Activated CD4-positive, alpha-beta T cell treated with anti-CD3 and anti-CD28 coated beads, Interleukin-2, amount 50 U/mL, for 1 hour (primary cell): ENCODE measurements at regions not wholly inside any gene's neighbourhood (a gene's known extent, or its start where the extent isn't known, plus 50 kb on each side); places are given as distances from the start of the nearest gene placed in this dataset.

Experiments
- DNase-seq: peaks from one replicate; pipeline ENCODE4 v3.0.0-alpha.2; 2020

DNA sequence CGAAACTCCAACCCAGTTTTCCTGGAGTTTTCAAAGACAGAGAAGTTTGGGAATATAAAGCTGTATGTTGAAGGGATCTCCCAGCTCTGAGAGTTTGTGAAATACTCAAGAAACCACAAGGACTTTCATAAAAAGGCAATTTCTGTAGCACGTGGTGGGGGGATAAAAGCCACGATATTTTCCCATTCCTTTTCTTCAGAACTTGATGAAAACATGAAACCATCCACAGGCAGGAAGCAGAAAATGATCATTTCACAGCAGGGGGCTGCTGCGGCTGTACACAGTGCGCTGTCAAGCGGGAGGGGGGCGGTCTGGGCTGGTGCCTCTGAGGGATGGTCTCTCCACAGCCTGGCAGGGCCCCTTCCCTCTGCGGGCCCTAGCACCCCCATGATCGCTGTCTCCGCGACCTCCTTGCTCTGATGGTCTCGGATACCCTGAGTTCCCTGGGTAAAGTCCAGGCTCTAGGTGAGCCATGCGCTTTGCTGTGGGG is 423.2 kb downstream of the MN1 start:
- DNase-seq = no peak

DNA sequence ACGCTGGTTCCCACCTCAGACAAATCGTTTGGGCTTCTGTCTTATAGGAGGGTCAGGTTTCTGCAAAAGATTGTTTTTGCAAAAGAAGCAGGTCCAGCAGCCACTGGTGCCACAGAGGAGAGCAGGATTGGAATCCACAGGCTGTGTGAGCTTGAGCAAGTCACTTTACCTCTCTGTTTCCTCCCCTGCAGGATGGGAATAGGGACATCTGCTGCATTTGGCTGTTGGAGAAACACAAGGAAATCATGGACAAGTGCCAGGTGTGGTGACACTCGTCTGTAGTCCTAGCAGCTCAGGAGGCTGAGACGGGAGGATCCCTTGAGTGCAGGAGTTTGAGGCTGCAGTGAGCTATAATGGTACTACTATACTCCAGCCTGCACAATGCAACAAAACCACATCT is 422.6 kb downstream of the MN1 start:
- DNase-seq = no peak

DNA sequence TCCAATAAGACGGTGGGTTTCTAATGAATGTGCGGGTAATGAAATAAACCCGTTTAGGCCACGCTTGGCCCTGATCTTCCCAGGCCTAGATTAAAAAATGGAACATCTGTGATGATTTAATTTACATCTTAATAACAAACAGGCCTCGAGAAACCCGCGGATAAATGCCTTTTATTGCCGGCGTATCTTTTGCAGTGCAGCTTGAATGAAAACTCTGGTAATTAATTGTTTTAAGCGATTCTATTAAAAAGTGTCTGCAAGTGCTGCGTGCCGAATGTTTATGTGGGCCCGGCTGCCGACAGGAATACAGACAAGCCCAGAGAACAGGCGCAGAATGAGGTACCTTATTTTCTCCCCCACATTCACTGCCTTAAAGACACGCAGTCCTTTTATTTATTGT is 420.7 kb downstream of the MN1 start:
- no peak for DNase-seq

DNA sequence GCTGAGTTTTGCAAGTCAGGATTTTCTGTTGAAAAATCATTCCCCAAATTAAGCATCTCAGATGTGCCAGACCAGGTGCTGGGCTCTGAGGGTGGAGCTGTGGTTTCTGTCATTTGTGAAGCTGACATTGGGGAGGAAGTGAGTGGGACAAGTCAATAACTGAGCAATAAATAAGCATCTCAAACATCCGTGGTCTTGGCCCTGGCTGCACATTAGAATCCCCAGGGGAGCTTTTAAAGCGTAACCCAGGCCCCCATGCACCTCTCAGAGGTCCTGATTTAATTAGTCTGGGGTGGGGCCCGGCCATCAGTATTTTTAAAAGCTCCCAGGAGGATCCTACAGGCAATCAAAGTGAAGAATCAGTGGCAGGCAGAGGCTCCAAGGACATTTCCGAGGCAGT is 420.0 kb downstream of the MN1 start:
- DNase-seq = no peak

DNA sequence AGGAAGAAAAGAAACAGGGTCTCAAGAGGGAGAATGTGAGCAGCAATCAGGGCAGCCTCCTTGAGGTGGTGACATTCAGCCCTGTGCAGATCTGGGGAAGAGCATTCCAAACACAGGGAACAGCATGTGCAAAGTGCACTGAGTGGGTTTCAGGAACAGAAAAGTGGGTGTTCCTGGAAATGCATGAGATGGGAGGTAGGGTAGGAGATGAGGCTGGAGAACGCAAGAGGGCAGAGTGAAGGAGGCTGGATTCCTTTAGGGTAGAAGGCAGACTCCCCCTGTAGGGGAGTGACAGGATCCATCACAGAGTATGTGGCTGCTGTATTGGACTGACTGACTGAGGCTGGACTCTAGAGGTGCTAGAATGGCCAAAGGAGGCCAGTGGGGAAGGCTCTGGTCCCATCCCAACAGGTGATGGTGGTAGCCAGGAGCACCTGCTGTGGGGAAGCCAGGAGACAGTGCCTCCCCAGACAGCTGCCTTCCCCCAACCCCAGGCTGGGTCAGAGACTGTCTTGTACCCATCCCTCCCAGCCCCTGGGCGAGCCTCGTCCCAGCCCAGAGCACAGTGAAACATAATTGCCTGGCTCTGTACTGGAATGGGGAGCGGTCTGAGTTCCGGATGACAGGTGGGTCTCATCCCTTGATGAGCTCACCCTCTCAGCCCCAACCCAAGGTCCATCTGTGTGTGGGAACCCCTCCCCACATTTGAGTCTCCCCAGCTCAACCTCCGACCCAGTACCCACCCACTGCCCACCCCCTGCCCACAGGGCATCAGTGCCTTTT is 419.4 kb downstream of the MN1 start:
- DNase-seq = no peak

DNA sequence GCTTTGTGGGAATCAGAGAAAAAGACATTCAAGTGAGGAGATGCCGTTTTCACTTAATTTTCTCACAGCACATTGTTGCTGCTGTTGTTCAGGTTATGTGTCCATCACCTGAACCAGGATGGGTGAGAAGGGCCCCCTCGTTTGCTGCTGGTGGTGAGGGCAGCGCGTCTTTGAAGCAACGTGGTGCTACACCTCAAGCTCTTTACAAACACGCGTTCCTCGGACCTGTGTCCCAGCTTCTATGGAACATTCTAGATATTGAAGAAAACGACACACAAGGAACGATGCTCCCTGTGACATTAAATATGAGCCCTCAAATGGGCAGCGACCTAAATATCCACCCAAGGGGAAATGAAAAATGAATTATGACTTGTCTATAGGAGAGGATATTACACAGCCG is 418.6 kb downstream of the MN1 start:
- no peak for DNase-seq

DNA sequence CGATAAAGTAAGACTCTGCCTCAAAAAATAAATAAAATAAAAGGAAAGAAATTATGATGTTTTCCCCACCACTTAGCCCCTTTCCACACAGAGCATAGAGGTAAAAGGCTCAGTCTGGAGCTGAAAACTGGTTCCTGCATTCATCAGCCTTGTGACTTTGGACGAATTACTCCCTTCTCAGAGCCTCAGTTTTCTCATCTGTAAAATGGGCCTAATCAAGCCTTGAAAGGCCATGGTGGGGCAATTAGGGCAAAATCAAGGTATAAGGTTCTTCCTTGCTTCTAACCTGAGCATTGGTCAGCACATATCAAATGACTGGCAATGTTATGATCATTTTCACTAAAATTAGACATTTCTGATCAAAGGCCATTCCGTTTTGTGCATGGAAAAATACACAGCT is 417.7 kb downstream of the MN1 start:
- no peak for DNase-seq

DNA sequence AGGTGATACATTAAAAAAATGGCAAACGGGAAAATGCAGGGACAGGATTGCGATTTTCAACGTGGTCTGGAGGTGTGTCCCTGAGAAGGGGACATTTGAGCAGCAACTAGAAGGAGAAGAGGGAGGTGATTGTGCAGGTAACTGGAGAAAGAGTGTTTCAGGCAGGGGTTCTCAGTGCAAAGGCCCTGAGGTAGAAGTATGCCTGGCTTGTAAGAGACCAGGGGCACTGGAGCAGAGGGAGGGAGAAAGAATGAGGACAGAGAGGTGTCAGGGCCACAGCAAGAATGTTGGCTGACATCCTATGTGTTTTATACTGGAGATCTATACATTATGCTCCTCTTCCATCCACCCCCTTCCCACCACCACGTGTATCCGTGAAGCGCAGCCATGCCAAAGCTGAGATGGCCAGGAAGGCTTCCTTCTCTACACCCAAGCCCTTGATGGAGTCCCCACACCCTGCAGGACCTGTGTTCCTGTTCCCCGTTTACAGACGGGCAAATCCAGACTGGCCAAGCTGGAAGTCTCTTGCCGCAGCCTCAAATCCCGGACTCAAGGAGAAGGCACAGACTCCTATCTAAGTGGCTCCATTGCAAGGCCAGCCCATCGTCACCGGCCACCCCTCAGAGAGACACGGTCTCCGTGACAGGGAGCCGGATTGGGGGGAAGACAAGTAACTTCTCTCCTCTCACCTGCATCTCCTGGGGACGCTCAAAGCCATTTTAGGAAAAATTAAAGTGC is 416.1 kb downstream of the MN1 start:
- no peak for DNase-seq

DNA sequence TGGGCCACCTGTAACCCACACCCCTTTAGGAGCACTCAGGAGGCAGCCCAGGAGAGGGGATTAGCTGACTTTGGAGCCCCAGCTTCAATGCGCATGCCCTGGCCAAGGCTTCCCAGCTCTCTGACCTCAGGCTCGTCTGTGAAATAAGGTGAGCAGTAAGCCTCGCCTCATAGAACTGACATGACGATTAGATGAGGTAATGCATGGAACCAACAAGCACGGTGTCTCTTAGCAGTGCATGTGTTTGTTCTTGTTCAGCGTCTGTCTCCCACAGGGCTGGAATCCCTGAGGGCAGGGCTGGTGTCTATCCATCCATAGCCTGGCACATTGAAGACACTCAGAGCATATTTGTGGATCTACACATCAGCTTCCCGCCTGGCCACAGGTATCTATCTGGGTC is 415.4 kb downstream of the MN1 start:
- DNase-seq = no peak

DNA sequence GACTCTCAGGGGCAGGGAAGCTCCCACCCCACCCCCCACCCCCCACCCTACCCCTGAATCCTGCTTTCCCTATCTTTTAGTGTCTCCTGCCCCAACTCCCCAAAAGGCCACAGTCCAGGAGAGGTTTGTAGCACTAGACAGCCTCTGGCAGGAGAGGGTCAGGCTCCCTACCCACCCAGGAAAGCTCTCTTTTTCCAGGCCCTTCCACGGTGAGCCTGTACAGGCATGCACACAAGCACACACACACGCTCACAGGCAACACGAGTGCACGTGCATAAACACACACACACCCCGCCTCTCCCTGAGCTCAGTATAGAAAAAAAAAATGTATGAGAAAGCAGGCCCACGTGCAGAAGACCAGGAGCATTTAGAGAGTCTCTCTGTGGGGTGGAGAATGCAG is 414.0 kb downstream of the MN1 start:
- no peak for DNase-seq

DNA sequence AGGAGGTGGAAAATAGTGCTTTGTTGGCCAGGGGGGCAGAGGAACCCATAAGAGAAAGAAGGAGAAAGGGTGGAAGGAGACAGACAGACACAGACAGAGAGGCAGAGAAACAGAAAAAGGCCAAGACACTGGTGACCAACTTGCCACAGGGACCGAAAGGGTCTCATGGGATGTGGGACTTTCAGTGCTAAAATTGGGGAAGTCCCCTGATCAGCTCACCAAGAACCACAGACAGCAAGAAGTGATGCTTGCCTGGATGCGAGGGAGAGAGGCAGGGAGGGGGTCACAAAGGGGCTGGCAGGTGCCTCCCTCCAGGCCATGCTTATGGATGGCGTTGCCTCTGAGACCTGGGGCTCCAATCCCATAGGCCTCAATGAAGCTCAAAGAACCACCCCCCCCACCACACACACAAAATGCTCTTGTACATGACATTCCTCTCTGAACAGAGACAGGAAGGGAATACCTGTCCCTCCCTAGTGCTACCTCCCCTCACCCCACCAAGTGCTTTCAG is 413.4 kb downstream of the MN1 start:
- no peak for DNase-seq

DNA sequence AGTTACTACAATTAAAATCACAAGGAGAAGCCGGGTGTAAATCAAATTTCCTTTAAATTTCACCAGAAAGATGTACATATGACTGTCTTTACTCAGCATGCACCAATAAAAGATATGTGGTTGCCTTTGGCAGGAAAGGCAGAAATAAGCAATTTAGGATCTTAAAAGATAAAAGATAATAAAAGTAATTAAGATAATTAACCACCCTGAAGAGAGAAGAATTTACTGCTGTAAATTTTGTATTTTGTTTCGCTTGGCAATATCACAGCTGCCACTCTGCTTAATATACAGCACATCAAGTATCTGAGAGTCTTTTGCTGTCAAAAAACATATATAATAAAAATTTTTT is 411.9 kb downstream of the MN1 start:
- no peak for DNase-seq

DNA sequence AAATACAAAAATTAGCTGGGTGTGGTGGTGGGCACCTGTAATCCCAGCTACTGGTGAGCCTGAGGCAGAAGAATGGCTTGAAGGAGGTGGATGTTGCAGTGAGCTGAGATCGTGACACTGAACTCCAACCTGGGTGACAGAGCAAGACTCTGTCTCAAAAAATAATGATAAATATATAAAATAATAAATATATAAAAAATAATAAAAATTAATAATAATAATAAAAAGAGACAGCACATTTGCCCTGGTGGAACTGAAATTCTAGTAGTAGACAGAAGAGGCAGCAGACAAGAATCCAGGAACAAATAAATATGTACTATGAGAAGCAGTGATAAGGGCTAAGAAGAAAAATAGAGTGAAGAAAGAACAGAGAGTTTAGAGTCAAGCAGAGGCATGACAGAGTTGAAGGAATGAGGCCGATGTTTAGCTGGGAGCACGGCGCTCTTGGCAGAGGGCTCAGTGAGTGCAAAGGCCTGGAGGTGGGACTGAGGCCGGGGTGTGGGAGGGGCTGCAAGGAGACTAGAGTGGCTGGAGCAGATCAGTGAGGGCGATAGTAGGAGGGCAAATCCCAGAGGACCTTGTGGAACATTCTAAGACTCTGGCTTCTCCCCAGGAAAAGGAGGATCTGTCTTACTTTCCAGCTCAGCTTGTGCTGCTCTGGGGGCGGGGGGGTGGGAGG is 410.3 kb downstream of the MN1 start:
- no peak for DNase-seq

DNA sequence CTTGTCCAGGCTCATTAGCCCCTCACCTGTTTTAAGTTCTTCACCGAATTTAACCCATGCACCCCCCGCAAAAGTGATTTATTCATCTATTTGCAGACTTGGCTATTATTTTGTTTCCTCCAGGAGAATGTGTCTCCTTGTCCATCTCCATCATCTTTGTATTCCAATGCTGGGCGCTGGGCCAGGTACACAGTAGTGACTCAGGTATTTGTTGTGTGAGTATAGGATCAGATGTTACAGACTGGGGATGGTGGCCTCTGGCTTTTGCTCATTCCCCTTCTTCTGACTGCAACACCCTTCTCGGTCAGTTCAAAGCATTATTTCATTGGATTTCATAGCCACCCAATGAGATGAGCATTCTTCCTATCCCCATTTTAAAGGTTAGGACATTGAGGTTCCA is 408.2 kb downstream of the MN1 start:
- DNase-seq = no peak

DNA sequence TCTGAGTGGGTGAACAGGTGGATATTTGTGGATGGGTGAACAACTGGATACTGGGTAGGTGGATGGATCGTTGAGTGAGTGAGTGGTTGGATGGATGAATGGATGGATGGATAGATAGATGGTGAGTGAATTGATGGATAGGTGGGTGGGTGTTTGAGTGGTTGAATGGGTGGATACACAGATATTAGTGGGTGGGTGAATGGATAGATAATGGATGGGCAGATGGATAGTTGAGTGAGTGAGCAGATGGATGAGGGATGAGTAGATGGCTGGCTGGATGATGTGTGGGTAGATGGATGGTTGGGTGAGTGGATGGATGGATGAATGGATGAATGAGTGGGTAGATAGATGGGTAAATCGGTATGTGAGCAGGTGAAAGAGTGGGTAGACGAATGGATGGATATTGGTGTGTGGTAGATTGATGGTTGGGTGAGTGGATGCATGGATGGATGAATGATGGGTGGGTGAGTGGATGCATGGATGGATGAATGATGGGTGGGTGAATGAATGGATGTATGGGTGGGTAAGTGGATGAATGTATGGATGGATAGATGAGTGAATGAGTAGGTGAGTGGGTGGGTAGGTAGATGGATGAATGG is 406.7 kb downstream of the MN1 start:
- DNase-seq = no peak

DNA sequence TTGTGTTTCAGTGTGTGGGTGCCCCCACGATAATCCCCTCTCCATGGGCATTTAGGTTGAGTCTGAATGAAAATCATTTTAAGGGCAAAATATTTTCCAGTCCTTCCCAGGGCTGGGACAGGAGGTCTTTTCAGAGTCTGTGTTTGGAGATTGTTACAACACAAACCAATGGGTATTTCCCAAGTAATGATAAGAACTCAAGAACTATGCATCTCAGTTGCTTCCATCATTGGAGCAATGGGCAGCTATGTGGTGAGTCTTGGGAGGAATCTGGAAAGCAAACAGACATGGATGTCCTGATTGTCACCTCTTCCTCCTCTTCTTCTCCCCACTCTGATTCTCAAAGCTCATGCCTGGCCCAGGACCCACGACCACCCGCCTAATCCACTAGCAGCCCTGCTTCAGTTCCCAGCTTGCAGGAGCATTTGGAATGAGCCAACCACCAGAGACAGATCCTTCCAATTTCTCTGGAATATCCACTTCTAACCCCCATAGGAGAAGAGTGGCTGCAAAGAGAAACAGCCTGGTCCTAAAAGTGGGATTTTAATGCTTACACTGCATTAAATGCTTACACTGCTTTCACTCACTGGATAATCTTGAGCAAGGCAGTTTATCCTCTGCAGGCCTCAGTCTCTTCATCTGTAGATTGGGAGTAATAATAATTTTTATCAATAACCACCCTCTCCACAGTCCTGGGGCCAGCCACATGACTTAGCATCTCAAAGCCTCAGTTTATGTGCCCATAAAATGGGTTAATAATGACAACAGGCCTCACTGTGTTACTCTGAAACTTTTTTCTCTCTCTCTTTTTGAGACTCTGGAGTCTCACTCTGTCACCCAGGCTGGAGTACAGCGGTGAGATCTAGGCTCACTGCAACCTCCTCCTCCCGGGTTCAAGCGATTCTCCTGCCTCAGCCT is 404.3 kb downstream of the MN1 start:
- no peak for DNase-seq

DNA sequence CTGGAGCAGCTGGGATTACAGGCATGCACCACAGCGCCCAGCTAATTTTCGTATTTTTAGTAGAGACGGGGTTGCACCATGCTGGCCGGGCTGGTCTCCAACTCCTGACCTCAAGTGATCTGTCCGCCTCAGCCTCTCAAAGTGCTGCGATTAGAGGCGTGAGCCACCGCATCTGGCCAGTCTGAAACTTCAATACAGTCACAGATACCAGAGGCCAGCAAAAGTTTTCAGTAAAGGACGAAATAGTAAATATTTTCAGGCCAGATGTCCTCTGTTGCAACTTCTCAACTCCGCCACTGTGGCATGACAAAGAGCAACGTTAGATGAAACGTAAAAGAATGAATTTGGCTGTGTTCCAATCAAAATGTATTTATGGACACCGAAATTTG is 403.6 kb downstream of the MN1 start:
- DNase-seq = no peak

DNA sequence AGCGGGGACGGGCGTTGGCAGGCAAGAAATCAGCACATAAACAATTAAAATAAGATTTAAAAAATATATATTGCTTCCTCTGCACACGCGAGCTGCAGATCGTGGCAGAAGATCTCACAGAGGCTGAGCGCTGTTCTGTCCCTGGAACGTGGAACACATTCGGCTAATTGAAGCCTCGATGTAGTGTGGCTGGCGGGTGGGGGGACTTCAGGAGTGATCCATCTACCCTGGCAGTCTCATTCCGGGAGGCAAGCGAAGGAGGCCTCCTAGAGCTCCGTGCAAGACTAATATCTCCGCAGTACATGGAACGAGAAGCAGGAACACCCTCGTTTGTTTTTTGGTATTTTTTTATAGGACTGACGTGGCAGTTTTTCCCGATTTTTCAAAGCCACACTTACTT is 402.4 kb downstream of the MN1 start:
- no peak for DNase-seq

DNA sequence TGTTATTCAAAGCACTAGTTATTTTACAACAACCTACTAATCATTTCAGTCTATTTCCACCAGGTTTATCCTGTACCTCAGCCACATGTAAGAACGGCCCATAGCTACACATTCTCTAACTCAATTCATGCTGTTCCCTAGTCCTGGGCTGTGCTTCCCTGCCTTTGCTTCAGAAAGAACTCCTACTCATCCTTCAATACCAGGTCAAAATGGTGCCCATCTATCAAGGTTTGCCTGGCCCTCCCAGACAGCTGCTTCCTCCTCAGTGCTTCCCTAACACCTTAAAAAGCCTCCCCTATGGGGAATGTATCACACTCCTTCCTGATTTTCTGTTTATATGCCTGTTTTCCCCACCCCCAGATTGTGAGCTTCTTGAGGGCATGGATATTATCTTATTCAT is 400.7 kb downstream of the MN1 start:
- DNase-seq = no peak

DNA sequence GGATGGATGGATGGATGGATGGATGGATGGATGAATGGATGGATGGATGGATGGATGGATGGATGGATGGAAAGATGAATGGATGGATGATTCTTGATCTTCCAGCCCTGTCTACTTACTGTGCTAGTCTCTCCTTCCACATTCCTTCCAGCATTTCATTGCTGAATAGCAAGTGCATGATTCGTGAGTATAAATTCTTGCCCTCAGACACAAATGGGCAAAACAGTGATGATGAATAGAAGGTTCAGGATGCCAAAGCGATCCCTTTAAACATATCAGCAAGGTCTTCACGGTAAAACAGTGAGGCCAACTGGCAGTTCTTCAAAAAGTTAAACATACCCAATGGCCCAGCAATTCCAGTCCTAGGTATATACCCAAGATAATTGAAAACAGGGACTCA is 400.2 kb downstream of the MN1 start:
- DNase-seq = no peak

DNA sequence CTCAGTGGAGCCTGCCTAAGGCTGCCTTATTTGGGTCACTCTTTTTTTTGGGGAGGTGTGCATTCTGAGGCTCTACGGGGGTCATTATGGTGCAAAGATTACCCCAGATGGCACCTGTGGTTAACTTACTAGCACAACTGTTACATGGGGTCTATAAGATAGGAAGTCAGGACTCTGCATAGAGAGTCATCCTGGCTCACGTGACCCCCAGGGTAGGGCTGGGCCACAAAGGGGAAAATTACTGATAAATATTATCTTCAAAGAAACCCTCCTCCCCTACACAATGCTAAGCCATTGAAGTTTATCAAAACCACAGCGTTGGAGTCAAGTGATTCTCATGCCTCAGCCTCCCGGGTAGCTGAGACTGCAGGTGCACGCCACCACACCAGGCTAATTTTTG is 397.1 kb downstream of the MN1 start:
- DNase-seq = no peak

DNA sequence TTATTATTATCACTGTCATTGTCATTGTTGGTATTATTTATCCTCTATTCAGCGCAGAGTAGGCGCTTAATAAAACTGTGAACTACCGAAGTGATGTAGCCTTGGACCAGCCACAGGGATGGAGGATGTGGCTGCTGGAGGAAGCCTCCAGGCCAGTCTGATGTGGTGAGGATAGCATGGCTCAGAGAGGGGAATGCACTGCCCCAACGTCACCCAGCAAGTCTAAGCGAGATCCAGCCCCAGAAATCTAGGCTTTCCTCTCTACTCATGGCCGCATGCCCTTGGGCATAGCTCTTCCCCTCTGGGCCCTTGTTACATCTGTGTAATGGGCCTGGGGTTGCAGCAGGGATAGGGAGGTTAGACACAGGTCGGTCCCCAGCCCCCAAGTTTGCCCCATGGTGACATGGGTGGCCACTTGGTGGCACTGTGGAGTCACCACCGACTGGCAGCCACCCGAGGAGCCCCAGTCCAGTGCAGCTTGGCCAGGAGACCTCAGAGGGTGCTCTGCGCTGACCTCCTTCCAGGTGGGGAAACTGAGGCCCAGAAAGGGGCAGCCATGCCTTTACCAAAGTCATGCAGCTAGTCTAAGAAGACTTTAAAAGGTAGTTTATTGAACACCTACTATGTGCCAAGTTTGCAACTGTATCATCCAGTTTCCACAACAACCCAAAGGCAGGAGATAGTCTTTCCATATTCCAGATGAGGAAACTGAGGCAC is 395.7 kb downstream of the MN1 start:
- DNase-seq = no peak
